AG09309 (cell line): ENCODE measurements at regions not wholly inside any gene's neighbourhood (a gene's known extent, or its start where the extent isn't known, plus 50 kb on each side); places are given as distances from the start of the nearest gene placed in this dataset.

Source experiments
- DNase-seq: peaks from one replicate; pipeline ENCODE4 v3.0.0-alpha.2; 2010; ENCODE audit warnings: low read depth
- H3K4me3 ChIP-seq: 2 replicates; pipeline ENCODE4 v1.5.1; 2011; ENCODE audit warnings: mild to moderate bottlenecking, low read depth, low read length, moderate library complexity; ENCODE audit not compliant: control insufficient read depth
- TF ChIP-seq, protein P1 (sequence below): IDR thresholded peaks from 2 replicates; pipeline ENCODE4 v1.5.1; 2011; ENCODE audit warnings: mild to moderate bottlenecking, low read depth, low read length, inconsistent platforms; ENCODE audit not compliant: insufficient read depth, control insufficient read depth; ENCODE audit errors: missing control alignments

DNA sequence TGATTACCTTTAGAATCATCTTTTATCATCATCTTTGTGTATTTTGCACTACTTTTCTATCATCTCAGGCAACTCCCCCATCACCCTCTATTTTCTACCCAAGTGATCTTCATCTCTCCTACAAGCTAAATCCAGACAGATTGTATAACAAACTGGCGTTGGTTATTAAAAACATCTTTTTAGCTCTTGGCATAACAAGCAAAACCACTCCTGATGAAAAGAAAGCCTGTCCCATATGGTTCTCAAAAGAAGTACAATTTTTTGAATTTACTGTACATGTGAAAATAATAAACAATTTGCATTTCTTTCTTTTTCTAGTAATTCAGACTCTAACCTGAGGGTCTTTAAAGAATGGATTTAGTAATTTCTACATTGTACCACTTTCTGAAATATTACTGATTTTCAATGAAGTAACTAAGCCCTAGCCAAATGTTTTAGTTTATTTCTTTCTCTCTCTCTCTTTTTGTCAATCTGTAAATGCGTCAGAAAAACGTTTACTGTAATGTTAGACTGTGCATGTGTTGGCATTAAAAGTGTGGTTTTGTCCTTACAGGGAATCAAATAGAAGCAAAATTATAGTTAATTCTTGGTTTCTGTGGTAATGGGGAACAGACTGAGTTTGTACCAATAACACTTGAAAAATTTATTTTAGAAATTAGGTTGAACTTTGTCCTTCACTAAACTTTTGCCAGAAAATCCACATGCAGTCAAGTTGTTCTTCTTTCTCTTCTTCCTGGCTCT lies 52.5 kb upstream of the RPS23 start:
- H3K4me3 ChIP-seq: no peak overlapping the region
- TF ChIP-seq, protein P1, sequence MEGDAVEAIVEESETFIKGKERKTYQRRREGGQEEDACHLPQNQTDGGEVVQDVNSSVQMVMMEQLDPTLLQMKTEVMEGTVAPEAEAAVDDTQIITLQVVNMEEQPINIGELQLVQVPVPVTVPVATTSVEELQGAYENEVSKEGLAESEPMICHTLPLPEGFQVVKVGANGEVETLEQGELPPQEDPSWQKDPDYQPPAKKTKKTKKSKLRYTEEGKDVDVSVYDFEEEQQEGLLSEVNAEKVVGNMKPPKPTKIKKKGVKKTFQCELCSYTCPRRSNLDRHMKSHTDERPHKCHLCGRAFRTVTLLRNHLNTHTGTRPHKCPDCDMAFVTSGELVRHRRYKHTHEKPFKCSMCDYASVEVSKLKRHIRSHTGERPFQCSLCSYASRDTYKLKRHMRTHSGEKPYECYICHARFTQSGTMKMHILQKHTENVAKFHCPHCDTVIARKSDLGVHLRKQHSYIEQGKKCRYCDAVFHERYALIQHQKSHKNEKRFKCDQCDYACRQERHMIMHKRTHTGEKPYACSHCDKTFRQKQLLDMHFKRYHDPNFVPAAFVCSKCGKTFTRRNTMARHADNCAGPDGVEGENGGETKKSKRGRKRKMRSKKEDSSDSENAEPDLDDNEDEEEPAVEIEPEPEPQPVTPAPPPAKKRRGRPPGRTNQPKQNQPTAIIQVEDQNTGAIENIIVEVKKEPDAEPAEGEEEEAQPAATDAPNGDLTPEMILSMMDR: no peak
- no peak for DNase-seq

DNA sequence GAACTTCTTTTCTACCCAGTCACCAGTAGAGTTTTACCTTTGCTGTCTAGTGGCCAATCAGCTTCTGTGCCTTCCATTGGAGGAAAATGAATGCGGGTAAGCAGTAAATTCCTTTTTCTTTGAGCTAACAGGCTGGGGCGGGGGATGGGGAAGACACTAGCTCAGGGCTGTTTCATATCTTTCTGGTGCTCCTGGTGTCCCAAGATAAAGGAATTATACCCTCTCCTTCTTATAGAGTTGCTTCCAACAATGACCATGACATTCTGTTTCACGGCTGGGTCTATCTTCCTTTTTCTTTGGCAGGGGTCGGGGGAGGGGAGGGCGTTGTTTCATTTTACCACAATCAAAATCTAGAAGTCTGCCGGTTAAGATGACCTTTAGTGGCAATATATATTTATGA lies 51.2 kb upstream of the RPS23 start:
- no peak for DNase-seq
- no peak overlapping the region for H3K4me3 ChIP-seq
- TF ChIP-seq, protein P1: no peak
